ENCODE measurements at regions not wholly inside any gene's neighbourhood (a gene's known extent, or its start where the extent isn't known, plus 50 kb on each side); places are given as distances from the start of the nearest gene placed in this dataset.

GRCh38 chr7:85471307-85471706 is 284.5 kb upstream of the SEMA3D start:
- no peak for TF ChIP-seq CTCF (IDR thresholded peaks at IDR 0.05)
- TF ChIP-seq POLR2A (IDR thresholded peaks at IDR 0.05), result no peak
- no peak for TF ChIP-seq POLR2AphosphoS5 (IDR thresholded peaks at IDR 0.05)

Data from breast epithelium (tissue), 3 donors.